HG02642 (cell line): ENCODE measurements at regions not wholly inside any gene's neighbourhood (a gene's known extent, or its start where the extent isn't known, plus 50 kb on each side); places are given as distances from the start of the nearest gene placed in this dataset.
"Not testable (repeated sequence)": the region's sequence is repeated elsewhere in the genome, so short reads cannot be mapped to it uniquely, and the experiment has no call there.

Source experiments
- ATAC-seq: cut with Tn5 transposase; IDR thresholded peaks from one replicate; pipeline ENCODE4 v1.9.1; 2021; ENCODE audit warnings: mild to moderate bottlenecking; ENCODE audit not compliant: unreplicated experiment, poor library complexity

DNA sequence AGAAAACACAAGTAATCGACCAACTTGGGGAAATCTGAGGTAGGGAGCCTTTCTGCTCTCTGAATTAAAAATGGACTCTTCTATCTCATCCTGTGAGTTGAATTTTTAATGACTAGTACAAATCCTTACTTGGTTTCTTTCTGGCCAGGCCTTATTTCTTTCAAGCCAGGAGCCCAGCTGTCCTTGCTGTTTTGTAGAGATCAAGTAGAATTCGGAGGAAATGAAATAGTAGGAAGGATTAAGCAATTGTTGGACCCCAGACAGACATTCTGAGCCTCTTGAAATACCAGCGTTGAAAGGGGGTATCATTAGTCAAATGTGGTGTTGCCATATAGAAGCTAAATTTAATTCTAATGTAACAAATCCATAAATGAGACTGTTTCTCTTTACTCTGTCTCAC is 53.7 kb upstream of the SMIM15 start:
- no peak for ATAC-seq

DNA sequence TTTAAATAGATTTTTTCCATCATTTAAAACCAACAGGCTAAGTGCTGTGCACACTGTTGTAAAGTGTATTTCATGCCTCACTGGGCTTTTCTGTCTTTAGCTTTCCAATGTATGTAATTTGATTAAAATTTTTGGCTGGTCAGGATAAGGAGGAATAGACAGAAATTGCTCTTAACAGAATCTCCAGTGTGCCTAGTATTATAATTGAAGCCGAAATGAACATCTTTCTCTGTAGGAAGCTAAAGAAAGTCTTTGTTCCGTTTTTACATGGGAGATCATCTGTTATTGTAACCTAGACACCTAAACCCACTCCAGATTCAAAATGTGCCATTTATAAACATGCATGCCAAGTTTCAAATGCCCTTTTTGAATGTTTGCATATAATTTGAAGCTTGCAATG is 54.5 kb upstream of the SMIM15 start:
- no peak for ATAC-seq

DNA sequence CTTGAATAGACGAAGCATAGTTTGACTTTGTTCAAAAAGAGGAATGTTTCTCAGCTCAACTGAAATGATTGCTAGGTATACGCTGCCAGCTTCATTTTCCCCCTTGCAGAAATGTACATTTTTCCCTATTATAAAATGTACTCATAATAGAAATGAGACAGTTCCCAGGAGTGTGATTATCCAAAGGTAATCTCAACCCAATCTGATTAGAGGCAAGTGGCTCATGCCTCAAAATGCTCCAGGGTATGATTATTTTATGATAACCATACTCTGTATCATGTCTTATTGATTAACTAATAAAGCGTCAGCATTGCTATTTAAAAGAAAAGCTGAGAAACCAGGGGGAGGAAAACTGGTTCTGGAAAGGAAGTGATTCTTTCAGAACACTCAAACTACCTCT is 54.9 kb upstream of the SMIM15 start:
- no peak for ATAC-seq

DNA sequence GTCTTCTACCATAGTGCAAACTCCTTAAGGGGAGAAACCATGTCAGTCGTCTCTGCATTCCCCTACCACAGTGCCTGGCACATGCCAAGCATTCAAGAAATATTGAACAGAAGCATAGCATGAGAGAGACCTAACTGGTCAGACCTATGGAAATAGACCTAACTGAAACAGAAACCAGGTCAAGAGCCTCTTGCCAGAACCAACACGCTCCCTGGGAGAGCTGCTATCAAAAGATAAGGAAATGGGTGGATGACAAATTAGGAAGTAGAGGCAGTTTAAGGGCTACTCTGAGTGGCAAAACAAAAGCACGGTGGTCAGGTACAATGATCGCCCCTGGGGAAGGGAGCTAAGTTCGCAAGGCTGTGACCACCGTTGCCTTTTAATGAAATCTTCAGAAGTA is 66.0 kb upstream of the SMIM15 start:
- ATAC-seq: no peak

DNA sequence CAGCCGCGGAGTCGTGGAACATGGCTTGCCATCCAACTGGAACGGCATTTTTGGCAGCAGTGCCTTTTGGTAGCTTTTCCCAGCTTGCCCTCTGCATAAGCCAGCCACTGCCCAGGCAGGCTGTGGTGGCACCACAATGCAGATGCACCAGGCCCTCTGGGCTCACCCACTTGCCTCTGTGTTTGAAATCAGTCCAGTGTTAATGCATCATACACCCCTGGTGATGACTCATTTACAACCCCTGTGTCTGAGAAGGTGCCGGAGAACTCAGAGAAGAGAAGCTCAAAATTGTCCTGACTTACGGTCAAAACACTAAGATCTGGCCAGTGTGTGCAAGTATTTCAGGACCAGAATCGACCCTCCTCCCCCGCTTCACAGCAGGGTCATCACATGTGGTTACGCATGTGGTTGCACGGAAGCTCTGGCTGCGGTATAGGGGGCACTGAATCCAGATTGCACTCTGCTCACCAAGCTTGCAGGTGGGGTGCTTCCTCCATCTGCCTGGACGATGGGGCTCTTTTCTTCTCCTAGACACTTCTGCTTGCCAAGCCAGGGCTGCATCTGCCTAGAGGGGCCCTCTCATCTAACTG is 66.5 kb upstream of the SMIM15 start:
- ATAC-seq: no peak

DNA sequence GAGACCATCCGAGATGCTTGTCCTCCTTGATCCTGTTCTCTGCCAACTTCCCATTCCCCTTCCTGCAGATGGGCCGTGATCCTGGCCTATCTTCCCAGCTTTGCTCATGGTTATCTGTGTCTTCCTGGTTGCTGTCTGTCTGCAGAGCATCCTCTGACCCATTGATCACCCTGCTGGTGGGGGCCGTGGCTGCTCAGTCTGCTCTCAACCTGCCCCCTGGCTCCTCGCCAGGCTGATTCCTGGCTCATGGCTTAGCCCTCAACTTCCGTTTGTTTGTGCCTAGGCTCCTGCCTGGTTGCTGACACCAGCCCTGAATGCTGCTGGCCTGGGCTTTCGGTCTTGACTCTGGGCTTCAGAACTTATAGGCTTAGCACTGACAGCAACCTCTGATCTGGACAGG is 67.1 kb upstream of the SMIM15 start:
- no peak for ATAC-seq

DNA sequence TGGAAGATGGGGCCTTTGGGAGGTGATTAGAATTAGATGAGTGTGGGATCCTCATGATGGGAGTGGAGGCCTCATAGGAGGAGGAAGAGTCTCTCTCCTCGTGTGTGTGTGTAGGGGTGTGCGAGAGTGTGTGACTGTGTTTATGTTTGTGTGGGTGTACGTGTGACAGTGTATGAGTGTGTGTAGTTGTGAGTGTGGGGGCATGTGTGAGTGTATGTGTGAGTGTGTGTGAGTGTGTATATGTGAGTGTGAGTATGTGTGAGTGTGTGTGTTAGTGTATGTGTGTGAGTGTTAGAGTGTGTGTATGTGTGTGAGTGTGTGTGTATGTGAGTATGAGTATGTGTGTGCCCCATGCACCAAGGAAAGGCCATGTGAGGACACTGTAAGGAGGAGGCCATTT is 68.2 kb upstream of the SMIM15 start:
- ATAC-seq: no peak

DNA sequence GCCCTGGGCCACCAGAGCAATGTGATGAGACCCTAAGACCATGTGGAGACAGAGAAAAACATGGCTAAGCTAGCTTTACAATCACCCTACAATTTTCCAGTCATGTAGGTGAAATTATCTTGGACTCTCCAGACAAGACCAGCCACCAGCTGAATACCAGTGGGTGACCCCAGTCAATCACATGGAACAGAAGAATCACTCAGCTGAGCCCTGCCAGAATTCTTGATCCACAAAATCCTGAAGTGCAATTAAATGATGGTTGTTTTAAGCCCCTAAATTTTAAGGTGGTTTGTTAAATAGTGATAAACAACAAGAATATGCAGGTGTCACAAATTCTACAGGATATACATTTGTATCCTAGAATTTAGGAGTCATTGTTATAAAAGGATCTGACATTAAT is 69.5 kb upstream of the SMIM15 start:
- ATAC-seq: no peak

DNA sequence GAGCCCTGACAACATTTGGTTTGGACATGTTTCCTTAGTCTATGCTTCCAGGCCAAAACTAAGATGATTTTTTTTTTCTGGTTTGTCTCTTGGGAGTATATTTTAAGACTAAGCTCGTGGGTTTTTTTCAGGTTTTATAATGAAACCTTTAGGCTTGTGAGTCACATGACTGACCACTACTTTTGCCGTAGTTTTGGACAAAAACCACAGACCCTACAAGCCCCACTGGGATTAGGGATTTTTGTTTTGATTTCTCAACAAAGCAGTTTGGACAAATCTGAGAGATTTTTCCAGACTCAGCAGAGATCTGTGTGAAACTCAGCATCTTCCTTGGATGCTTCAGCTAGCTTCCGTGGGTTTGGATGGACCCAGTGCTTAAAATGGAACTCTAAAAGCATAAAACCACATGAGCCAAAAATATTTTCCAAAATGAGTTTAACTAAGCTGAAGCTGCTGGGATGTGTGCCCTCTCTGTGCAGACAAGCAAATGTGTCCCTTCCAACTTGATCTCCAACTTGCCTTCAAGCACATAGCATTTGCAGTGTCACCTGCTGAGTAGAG is 70.3 kb upstream of the SMIM15 start:
- ATAC-seq: no peak

DNA sequence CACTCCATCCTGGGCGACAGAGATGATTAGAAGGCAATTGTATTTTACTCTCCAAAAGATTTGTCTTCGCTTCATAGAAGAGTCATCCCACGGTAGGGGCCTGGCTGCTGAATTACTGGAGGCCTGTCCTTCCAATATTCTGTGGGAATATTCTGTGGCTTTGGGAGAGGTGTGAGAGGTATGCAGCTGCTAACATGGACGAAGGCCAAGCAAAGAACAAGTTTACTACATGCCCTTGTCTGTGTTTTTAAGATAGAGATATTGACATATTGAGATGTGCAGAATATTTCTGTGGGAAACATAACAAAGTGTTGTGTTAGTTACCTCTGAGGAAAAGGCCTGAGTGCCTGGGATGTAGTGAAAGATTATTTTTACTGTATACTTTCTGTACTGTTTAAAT is 71.8 kb upstream of the SMIM15 start:
- ATAC-seq: no peak

DNA sequence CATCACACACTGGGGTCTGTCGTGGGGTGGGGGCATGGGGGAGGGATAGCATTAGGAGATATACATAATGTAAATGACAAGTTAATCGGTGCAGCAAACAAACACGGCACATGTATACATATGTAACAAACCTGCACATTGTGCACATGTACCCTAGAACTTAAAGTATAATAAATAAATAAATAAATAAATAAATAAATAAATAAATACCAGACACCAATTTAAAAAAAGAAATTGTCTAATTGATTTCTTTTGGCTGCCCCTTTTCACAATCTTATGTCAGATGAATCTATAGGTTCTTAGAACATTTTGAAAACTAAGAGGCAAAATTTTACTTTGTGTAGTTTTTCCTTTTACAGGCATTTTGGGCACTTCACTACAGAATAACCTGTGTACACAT is 74.4 kb upstream of the SMIM15 start:
- ATAC-seq: not testable (repeated sequence)

DNA sequence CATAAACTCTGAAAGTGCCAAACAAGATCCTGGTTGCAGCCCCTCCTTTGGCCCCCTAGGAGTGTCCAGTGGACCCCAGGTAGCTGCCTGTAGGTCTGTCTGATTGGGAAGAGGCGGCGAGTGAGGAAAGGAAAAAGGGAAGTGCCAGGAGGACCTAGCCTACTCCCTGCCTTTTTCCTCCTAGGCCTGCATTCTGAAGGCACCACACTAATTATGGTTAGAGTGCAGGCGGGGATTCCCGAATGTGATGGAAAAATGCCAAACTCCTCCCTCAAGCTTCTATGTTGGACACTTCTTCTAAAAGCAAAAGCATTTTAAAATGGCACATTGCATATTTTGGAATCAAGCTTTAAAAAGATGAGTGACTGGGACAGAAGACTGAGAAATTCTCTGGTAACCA is 83.2 kb upstream of the SMIM15 start:
- ATAC-seq: no peak

DNA sequence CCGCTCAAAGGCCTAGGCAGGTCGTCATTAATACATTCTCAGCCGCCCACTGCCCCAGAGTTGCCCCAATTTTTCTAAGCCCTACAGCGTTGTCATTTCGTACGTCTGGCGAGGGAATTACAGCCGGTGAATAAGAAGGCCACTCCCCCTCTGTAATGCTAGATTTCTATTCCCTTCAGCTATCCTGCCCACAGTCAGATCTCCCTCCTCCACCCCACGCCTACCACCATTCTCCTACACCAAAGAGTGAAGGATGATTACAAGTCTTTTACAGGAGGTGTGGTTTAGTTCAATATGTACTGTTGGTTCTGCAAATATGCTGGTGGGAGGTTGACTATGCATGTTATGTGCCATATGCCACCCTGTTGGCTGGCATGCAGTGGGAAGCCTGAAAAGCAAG is 83.7 kb upstream of the SMIM15 start:
- no peak for ATAC-seq

DNA sequence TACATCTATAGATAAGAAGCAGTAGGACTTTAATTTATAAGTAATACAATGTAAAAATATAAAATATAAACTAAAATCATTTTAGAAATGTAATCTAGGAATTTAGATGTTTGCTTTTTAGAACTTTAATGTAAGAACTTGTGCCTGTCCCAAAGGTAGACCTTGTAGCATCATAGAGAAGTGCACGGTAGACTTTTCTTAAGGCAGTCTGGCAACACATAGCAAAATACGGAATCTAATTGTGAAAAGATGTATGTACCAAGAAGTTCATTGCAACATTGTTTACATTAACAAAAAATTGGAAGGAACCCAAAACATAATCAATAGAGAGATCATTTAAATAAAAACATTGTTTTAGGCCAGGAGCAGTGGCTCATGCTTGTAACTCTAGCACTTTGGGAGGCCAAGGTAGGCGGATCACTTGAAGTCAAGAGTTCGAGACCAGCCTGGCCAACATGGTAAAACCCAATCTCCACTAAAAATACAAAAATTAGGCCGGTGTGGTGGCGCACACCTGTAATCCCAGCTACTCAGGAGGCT is 84.6 kb upstream of the SMIM15 start:
- ATAC-seq: no peak

DNA sequence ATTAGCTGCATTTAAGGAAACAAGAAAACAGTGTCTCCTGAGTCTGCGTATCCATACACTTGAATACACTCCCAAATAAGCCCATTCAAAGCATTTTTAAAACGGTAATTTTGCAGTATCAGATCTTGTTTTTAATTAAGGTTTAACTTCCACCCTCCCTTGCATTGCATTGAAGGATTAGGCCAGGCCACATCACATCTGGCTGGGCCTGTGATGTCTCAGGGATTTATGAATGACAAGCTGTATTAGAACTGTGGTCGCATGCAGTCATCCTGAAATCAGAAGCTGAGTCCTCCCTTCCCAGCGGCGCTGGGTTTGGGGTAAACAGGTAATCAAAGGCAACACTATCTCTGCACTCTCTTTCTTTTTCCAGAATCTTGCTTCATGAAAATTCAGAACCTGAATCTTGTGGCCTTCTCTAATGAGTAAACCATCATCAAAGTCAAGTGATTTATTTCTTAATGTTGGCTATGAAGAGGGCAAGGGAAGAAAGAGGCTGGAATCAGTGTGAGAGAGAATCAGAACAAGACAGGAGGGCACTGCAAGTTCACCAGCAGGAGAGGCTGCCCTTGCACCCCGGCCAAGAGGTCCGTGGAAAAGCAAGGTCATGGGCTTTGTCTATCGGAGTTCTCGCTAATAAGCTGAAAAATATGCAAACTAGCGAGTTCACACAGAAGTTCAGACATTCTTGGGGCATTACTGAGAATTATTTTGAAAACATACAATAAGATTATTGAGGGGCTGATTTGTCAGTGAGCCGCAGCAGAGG is 80.0 kb upstream of the ZSWIM6 start:
- no peak for ATAC-seq

DNA sequence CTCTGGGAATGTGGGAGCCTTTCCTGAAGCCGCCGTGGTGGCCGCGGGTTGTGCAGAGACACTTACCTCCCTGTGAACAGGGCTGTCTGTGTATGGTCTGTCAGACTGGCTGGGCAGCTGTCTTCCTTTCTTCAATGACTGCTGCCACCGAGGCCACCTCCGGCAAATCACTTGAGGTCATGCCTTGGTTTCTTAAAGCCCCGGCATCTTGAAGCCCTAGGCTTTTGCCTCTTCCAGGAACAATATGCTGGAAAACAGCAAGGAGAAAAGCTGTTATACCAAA is 79.5 kb upstream of the ZSWIM6 start:
- no peak for ATAC-seq

DNA sequence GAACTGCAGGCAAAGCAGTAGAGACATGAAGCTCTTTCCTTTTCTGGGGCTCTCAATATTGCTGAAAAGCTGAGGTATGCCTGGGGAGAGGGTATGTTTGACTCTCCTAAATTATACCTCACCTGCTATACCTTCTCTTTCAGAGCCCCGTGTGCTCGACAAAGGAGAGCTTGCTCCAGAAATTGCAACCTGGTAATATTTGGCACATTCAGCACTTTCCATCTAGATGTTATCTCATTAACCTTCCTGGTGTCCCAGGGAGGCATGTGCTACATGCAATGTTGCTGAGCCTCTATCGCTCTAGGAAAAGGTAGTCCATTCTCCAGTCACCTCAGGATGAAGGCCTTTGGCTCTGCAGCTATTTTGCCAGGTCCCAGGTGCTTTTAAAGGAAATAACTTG is 78.5 kb upstream of the ZSWIM6 start:
- no peak for ATAC-seq

DNA sequence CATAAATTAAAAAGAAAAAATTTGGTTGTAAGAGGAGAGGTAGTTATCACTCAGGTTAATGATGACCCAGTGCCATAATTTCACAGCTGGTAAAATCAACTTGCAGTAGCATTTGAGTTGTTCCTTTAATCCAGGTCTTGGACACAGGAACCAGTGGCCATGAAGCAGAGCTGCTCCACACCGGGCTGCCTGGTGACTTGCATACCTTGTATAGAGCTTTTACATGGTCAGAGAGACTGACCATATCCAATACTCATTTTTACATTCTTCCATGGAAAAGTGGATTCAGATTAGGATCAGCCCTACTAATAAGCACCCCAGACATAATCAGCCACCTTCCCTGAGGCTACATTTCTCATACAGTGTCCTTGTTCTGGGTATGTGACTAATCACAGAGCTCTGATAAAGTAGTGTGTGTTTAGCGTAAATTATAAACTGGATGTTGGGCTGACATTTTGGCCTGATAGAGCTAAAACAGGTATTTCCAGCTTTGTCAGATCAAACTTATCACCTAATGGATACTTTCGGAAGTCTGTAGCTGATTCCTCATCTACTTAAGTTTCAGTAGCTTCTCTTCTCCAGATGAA is 77.0 kb upstream of the ZSWIM6 start:
- ATAC-seq: no peak

DNA sequence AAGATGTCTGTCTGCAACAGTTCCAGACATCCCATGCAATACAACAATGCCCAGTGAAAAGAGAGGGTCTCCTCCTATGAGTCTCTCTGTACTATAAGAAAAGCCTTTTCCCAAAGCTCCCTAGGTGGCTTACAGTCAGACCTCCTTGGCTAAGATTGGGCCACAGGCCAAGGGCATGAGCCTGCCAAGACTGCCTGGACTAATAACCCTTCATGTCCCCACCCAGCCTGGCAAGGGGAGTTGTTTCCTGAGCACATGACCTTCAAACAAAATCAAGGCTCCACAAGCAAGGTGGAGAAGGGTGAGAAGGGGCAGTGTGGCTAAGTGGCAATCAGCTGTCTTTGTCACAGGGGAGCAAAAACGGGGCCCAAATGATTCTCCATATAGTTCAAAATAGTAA is 75.6 kb upstream of the ZSWIM6 start:
- ATAC-seq: no peak

DNA sequence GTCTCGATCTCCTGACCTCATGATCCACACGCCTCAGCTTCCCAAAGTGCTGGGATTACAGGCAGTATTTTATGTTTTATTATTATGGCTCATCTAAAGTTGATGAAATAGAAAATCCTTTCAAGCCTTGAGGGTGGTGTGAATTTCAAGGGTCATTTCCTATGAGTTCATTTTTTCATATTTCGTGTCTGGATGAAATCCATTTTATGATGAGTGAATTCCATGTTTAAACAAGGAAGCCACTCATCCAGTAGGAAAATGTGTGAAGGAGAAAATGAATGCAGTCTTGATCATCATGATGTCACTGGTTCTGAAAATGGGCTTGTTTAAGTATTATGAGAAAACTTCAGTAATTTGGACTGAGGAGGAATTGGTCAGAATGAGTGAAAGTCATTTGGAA is 74.6 kb upstream of the ZSWIM6 start:
- ATAC-seq: no peak

DNA sequence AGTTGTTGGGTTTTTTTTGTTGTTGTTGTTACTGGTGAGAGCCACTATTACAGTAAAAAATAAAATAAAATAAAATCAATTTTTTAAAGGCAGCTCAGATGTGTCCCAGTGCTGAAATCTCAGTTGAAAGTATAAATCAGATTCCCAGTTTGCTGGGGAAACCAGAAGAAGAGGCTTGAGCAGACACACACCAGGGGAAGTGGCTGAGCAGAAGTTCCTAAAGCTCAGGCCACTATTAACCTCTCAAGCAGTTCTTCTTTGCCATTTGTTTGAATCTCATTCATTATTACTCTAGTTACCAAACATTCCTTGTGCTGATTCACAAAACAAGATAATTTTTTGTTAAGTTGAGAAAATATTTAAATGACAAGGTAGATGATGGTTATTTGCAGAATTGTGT is 70.9 kb upstream of the ZSWIM6 start:
- ATAC-seq: no peak

DNA sequence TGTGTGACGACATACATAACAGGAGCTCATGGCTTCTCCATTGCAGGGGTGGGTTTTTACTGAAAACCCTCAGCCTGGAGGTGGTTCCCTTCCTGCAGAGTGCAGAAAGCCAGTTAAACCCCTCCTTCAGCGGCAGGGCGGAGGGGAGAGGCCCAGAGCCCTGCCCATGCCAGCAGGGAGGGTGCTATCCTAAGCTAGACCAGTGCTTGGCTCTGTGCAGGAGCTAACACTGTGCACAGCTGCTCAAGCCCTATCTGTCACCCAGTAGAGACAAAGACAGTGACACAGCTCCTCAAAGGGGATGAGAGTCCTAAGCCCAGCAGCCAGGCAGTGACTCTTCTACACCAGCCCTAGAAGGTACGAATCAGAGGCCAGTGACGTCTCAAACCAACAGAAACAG is 70.0 kb upstream of the ZSWIM6 start:
- no peak for ATAC-seq
